Mesenchymal stem cell (in vitro differentiated cells and primary cell): ENCODE measurements at regions not wholly inside any gene's neighbourhood (a gene's known extent, or its start where the extent isn't known, plus 50 kb on each side); places are given as distances from the start of the nearest gene placed in this dataset.

Experiments used
- DNase-seq: peaks from one replicate; pipeline ENCODE4 v3.0.0-alpha.2; 2013
- H2AFZ ChIP-seq: one replicate; pipeline ENCODE4 v1.6.1; 2013; ENCODE audit warnings: low read depth, mild to moderate bottlenecking, control low read depth, inconsistent platforms, low read length, moderate library complexity
- H2AK5ac ChIP-seq: 2 replicates; pipeline ENCODE4 v1.6.1; 2013; ENCODE audit warnings: low read length, moderate library complexity, mild to moderate bottlenecking, inconsistent platforms; ENCODE audit not compliant: severe bottlenecking
- H2BK120ac ChIP-seq: one replicate; pipeline ENCODE4 v1.6.1; 2013; ENCODE audit warnings: low read depth, mild to moderate bottlenecking, inconsistent platforms, low read length, moderate library complexity
- H2BK12ac ChIP-seq, 2 experiments: one replicate each; pipeline ENCODE4 v1.6.1; 2013; ENCODE audit warnings: inconsistent platforms in 2 of 2, low read length in 2 of 2, mild to moderate bottlenecking in 2 of 2, moderate library complexity in 2 of 2, control low read depth in 1 of 2
- H2BK15ac ChIP-seq: one replicate; pipeline ENCODE4 v1.6.1; 2013; ENCODE audit warnings: mild to moderate bottlenecking, low read depth, inconsistent platforms; ENCODE audit not compliant: poor library complexity, severe bottlenecking
- H2BK5ac ChIP-seq: 2 replicates; pipeline ENCODE4 v1.6.1; 2013; ENCODE audit warnings: low read depth, mild to moderate bottlenecking, low read length, control low read depth, inconsistent platforms; ENCODE audit not compliant: poor library complexity, severe bottlenecking
- H3K14ac ChIP-seq, 2 experiments: one replicate each; pipeline ENCODE4 v1.6.1; 2013; ENCODE audit warnings: inconsistent platforms in 2 of 2, low read length in 2 of 2, control low read depth in 1 of 2, mild to moderate bottlenecking in 1 of 2, moderate library complexity in 1 of 2
- H3K18ac ChIP-seq, 2 experiments: one replicate each; pipeline ENCODE4 v1.6.1; 2013; ENCODE audit warnings: inconsistent platforms in 2 of 2, low read length in 2 of 2, control low read depth in 1 of 2, low read depth in 1 of 2, mild to moderate bottlenecking in 1 of 2
- H3K23ac ChIP-seq, 2 experiments: one replicate each; pipeline ENCODE4 v1.6.1; 2013; ENCODE audit warnings: inconsistent platforms in 2 of 2, low read length in 2 of 2, mild to moderate bottlenecking in 2 of 2, moderate library complexity in 2 of 2, control low read depth in 1 of 2
- H3K27ac ChIP-seq: 2 replicates; pipeline ENCODE4 v1.5.1; 2013; ENCODE audit warnings: mild to moderate bottlenecking, moderate library complexity, low read length, control low read depth, inconsistent platforms; ENCODE audit not compliant: poor library complexity, severe bottlenecking
- H3K27me3 ChIP-seq, 2 experiments: 2 replicates each; pipeline versions ENCODE4 v1.6.1 to v1.7.0; 2013; ENCODE audit warnings: low read length in 2 of 2, mild to moderate bottlenecking in 2 of 2, moderate library complexity in 2 of 2, control low read depth in 1 of 2, inconsistent platforms in 1 of 2; ENCODE audit not compliant: control insufficient read depth in 1 of 2, insufficient read depth in 1 of 2
- H3K36me3 ChIP-seq, 2 experiments: 2 replicates each; pipeline versions ENCODE4 v1.6.1 to v1.7.0; 2013; ENCODE audit warnings: low read length in 2 of 2, control low read depth in 1 of 2, inconsistent platforms in 1 of 2, low read depth in 1 of 2, mild to moderate bottlenecking in 1 of 2; ENCODE audit not compliant: insufficient read depth in 2 of 2, control insufficient read depth in 1 of 2
- H3K4ac ChIP-seq, 2 experiments: one replicate each; pipeline ENCODE4 v1.6.1; 2013; ENCODE audit warnings: inconsistent platforms in 2 of 2, low read length in 2 of 2, mild to moderate bottlenecking in 2 of 2, moderate library complexity in 2 of 2, control low read depth in 1 of 2, low read depth in 1 of 2
- H3K4me1 ChIP-seq: 2 replicates; pipeline ENCODE4 v1.6.1; 2013; ENCODE audit warnings: low read depth, low read length, control low read depth; ENCODE audit not compliant: control insufficient read depth, insufficient read depth
- H3K4me2 ChIP-seq: 2 replicates; pipeline ENCODE4 v1.6.1; 2013; ENCODE audit warnings: low read length, mild to moderate bottlenecking, inconsistent platforms; ENCODE audit not compliant: poor library complexity, severe bottlenecking
- H3K4me3 ChIP-seq, 2 experiments: 2 replicates each; pipeline versions ENCODE4 v1.5.1 to v1.7.0; 2013; ENCODE audit warnings: low read length in 2 of 2, mild to moderate bottlenecking in 2 of 2, control low read depth in 1 of 2, low read depth in 1 of 2; ENCODE audit not compliant: insufficient read depth in 1 of 2
- H3K79me1 ChIP-seq: replicated peaks from 2 replicates; pipeline ENCODE4 v1.6.1; 2013; ENCODE audit warnings: mild to moderate bottlenecking, control low read depth, low read length, inconsistent platforms; ENCODE audit not compliant: poor library complexity, severe bottlenecking
- H3K9ac ChIP-seq: 2 replicates; pipeline ENCODE4 v1.7.0; 2013; ENCODE audit warnings: mild to moderate bottlenecking, low read length, moderate library complexity
- H3K9me3 ChIP-seq: 2 replicates; pipeline ENCODE4 v1.7.0; 2013; ENCODE audit warnings: mild to moderate bottlenecking, low read length; ENCODE audit not compliant: control insufficient read depth
- H4K8ac ChIP-seq: one replicate; pipeline ENCODE4 v1.6.1; 2013; ENCODE audit warnings: inconsistent platforms, mild to moderate bottlenecking, low read length, moderate library complexity
- H4K91ac ChIP-seq: one replicate; pipeline ENCODE4 v1.6.1; 2013; ENCODE audit warnings: mild to moderate bottlenecking, low read length, inconsistent platforms
- WGBS: methylation state at CpG from one replicate; pipeline ENCODE4 v1.1.7; 2013; ENCODE audit warnings: mixed read lengths; 5-methylcytosine and 5-hydroxymethylcytosine counted together

DNA sequence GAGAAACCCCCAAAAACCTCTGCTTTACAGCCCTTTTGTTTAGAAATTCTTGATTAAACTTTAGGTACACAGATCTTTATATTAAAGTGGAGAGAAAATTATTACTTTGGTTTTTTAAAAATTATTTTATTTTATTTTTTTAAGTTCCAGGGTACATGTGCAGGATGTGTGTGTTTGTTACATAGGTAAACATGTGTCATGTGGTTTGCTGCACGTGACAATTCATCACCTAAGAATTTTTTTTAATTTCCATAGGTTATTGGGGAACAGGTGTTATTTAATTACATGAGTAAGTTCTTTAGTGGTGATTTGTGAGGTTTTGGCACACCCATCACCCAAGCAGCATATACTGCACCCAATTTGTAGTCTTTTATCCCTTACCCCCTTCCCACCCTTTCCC lies 581.7 kb downstream of the CSNK1G3 start:
- Histone ChIP-seq H3K9me3 (no peaks in the 10 kb centered on the region), H3K36me3 (no peaks in the 10 kb centered on the region), H2AFZ (no peak overlapping the region), H3K14ac (no peak overlapping the region), H2BK120ac (no peak overlapping the region), H4K8ac (no peak overlapping the region), H2BK12ac (no peak overlapping the region), H3K4me3 (no peak overlapping the region), H3K18ac (no peak overlapping the region), H3K23ac (no peak overlapping the region), H2BK5ac (no peak overlapping the region), H4K91ac (no peak overlapping the region), H3K27ac (no peak overlapping the region), H3K4me1 (no peaks in the 10 kb centered on the region), H3K79me1 (no peaks in the 10 kb centered on the region), H2BK15ac (no peak overlapping the region), H3K27me3 (no peaks in the 10 kb centered on the region), H3K4me2 (no peak overlapping the region), H3K4ac (no peak overlapping the region), H3K9ac (no peak overlapping the region), H2AK5ac (no peak overlapping the region)
- WGBS, result no CpG with 5 or more reads among the region's 1 CpG
- DNase-seq, result no peak

GRCh38 chr5:124090115-124090514 lies 578.1 kb downstream of the CSNK1G3 start:
- H3K18ac ChIP-seq, result no peak overlapping the region
- H4K91ac ChIP-seq, result no peak overlapping the region
- H3K4me2 ChIP-seq, result no peak overlapping the region
- H2BK120ac ChIP-seq, result no peak overlapping the region
- DNase-seq, result no peak
- no peak overlapping the region for H2BK15ac ChIP-seq
- no peak overlapping the region for H3K4ac ChIP-seq
- H3K23ac ChIP-seq, result no peak overlapping the region
- H3K27ac ChIP-seq, result no peak overlapping the region
- H2AK5ac ChIP-seq, result no peak overlapping the region
- no peak overlapping the region for H2AFZ ChIP-seq
- no peak overlapping the region for H3K4me3 ChIP-seq
- no peaks in the 10 kb centered on the region for H3K36me3 ChIP-seq
- no peak overlapping the region for H4K8ac ChIP-seq
- no peak overlapping the region for H2BK5ac ChIP-seq
- H3K14ac ChIP-seq, result no peak overlapping the region
- 95% methylated on average over 2 of the region's 3 CpGs for WGBS
- H3K27me3 ChIP-seq, result no peaks in the 10 kb centered on the region
- H2BK12ac ChIP-seq, result no peak overlapping the region
- H3K4me1 ChIP-seq, result no peaks in the 10 kb centered on the region
- no peaks in the 10 kb centered on the region for H3K9me3 ChIP-seq
- no peak overlapping the region for H3K9ac ChIP-seq
- no peaks in the 10 kb centered on the region for H3K79me1 ChIP-seq

DNA sequence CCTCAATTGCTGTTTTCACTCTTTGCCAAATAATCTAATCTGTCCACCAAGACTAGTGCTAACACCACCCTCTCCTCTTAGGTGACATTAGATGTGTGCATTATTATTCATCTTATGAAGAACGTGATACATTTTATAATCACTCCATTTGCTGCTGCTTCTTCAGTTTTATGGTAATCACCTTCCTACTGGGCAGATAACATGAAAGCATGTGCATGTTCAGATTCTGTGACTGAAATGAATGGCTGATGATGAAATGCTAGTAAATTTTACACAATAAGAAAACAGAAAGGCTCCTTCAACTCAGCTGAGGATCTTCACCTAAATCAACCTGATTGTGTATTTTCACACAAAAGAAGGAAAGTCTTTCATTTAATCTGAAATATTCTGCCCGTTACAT lies 577.6 kb downstream of the CSNK1G3 start:
- Histone ChIP-seq H3K14ac (no peak overlapping the region), H4K91ac (no peak overlapping the region), H2BK120ac (no peak overlapping the region), H3K4me2 (no peak overlapping the region), H3K9me3 (no peaks in the 10 kb centered on the region), H2AK5ac (no peak overlapping the region), H3K4me3 (no peak overlapping the region), H3K4me1 (no peaks in the 10 kb centered on the region), H3K79me1 (no peaks in the 10 kb centered on the region), H3K9ac (no peak overlapping the region), H4K8ac (no peak overlapping the region), H3K36me3 (no peaks in the 10 kb centered on the region), H3K18ac (no peak overlapping the region), H2BK5ac (no peak overlapping the region), H3K27me3 (no peaks in the 10 kb centered on the region), H2BK12ac (no peak overlapping the region), H3K4ac (no peak overlapping the region), H2BK15ac (no peak overlapping the region), H3K27ac (no peak overlapping the region), H3K23ac (no peak overlapping the region), H2AFZ (no peak overlapping the region)
- no peak for DNase-seq
- WGBS, result 62% methylated on average over 1 of the region's 2 CpGs

DNA sequence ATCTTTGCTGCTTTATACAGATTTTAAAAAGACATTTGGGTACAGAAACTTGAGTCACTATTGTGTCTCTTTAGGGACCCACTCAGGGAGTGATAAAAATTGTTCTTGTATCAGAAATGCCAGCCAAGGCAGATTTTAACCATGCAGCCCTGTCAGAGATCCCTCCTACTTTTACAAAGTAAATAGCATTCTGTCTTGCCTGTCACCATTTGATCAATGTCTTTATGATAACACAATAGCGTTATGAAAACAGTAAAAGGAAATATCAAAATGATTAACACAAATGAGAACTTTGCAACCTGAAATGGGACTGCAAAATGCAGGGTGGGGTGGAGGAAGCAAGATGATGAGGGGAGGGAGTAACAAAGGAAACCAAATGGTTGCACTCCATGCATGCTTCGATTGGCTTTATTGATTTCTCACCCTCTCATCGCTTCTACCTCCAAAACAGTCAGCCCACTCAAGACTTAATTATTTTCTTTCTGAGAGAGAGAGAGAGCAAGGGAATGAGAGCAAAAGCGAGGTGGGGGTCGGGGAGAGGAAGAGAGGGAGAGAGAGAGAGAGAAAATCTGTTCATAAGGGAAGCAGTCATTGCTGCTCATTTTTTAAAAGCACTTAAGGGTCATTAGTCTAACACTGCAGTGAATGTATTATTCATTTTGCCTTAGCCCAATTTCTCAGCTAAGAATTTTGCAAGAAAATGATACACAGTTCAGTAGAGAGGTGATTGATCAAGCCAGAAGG lies 576.5 kb downstream of the CSNK1G3 start:
- Histone ChIP-seq H2AFZ (no peak overlapping the region), H3K27me3 (no peaks in the 10 kb centered on the region), H2BK15ac (no peak overlapping the region), H3K18ac (peak overlapping the region in 1 of 2 experiments; percentile 43), H3K4me1 (no peaks in the 10 kb centered on the region), H2BK12ac (no peak overlapping the region), H3K9me3 (no peaks in the 10 kb centered on the region), H3K9ac (no peak overlapping the region), H2AK5ac (no peak overlapping the region), H3K4ac (no peak overlapping the region), H3K4me2 (no peak overlapping the region), H2BK5ac (no peak overlapping the region), H2BK120ac (peak overlapping the region; percentile 34), H3K23ac (no peak overlapping the region), H3K14ac (no peak overlapping the region), H3K36me3 (no peaks in the 10 kb centered on the region), H3K4me3 (no peak overlapping the region), H4K91ac (no peak overlapping the region), H4K8ac (no peak overlapping the region), H3K79me1 (no peaks in the 10 kb centered on the region), H3K27ac (no peak overlapping the region)
- no peak for DNase-seq
- 83% methylated on average over 2 of the region's 5 CpGs for WGBS
